Glomerular visceral epithelial cell (primary cell): ENCODE measurements at regions not wholly inside any gene's neighbourhood (a gene's known extent, or its start where the extent isn't known, plus 50 kb on each side); places are given as distances from the start of the nearest gene placed in this dataset.

Experiments
- DNase-seq: peaks from one replicate; pipeline ENCODE4 v3.0.0-alpha.2; 2016; ENCODE audit errors: extremely low spot score

DNA sequence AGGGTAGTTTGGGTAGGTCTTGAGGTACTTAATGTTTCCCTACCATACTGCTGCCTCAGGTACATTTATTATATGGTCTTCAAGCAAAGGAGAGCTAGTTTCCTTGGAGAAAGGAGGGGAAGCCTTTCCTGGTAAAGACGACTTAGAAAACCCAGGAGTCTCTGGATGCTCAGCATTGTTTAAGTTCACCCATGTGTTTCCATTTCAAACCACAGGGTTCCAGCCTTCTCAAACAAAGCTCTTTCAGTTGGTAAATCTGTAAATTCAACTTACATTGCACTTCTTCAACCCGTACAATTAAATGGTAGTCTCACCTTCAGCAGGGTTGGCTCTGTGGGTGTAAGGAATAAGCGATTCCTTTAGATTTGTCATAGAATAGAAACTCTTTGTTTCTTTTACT lies 111.9 kb upstream of the UNC5C start:
- DNase-seq = peak; percentile 9

DNA sequence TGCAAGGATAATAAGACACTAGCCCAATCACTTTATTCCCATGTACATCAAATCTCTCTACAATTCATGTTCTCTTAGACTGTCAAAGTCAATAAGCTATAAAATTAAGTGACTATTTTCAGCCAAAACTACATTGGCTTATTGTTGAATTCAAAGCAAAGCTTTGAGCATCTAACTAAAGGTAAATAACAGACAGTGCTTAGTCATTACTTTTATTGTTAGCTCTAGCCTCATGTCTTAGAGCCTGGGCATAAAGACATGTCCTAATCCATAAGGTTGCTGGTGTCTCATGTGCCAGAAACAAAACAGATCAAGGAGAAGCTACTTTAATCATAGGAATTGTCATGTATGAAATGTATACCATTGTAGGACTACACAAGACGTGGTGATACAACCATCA lies 103.1 kb upstream of the UNC5C start:
- DNase-seq = no peak

DNA sequence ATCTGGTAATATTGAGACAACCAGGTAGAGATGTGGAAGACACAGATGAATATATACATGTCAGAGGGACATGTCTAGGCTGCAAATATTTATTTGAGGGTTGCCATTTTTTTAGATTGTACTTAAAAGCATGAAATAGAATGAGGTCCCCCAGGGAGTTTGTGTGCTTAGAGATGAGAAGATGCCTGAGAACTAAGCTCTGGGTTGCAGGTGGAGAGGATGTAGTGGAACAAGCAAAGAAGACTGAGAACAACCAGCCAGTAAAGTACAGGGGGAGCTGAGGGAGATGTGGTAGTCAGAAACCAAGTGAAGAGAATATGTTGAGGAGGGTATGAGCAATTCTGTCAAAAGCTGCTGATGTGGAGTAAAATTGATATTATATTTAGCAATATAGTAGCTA lies 95.6 kb upstream of the UNC5C start:
- DNase-seq = no peak

DNA sequence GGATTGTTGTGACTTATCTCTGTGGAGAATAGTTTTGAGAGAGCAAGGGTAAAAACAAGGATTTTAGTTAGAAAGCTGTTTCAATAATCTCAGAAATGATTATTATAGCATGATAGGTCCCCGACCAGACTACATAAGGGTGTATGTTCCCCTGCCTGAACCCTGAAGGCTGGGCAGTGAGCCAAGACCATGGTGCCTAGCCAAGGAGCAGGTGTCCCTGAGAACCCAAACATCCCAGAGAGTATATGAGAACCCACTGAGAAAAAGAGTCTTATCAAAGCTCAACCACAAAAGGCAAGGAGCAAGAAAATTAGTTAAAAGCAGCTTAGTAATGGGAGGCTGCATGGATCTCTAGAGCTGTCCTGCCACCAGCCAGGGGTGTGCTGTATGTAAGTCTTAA lies 94.9 kb upstream of the UNC5C start:
- no peak for DNase-seq

DNA sequence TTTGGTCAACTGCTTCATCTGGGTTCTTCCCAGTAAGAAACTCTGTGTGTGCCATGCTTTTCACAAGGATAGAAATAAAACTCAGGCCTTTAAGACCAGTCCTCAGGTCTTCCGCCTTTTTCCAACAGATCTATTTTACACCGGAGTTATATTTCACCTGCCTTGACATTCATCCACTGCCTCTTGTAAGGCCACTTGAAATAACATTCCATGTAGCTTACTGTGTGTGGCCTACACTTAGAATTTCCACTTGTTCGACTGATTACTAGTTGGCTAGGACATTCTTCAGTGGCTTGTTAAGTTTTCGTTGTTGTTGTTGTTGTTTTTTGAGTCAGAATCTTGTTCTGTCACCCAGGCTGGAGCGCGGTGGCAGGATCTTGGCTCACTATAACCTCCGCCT lies 92.8 kb upstream of the UNC5C start:
- DNase-seq = no peak

DNA sequence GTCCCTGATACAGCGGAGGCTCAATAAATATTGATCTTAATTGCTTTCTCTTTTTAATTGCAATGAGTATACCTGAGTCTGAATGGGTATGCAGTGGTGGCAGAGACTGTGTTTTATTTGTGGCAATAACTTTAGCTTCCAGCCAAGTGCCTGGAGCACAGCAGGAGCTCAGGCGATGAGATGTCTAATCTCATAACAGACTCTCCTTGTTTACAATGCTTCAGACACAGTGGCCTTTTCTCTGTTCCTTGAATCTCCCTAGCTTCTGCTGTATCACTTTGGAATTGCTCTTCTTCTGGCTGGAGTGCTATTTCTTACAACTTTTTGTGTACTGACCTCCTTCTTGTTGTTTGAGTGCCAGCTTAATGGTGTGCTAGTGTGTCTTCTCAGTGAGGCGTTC lies 91.5 kb upstream of the UNC5C start:
- DNase-seq = no peak

DNA sequence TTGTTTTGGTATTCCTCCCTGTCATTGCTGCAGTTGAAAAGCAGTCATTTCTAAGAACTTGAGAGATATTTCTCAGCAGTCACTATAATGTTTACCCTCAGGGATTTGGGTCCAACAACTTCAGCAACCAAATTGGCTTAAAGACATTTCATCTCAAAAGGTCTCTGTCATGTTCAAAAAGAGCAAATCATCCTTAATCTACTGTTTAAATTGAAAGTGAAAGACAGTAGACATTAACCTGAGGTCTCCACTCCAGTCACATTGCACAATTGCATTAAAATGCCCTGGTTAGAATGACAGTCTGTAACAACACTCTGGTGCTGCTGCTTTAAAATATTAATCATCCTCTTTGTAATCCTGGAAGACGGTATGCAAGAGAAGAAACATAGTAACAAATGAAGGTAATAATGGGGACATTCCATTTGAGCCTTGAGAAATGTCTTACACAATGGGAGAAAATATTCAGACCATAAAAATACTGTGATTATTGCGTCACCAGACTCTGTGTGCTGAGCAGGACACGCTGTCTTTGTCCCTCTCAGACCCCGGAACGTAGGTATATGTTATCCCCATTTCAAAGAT lies 90.2 kb upstream of the UNC5C start:
- DNase-seq = peak; percentile 3

DNA sequence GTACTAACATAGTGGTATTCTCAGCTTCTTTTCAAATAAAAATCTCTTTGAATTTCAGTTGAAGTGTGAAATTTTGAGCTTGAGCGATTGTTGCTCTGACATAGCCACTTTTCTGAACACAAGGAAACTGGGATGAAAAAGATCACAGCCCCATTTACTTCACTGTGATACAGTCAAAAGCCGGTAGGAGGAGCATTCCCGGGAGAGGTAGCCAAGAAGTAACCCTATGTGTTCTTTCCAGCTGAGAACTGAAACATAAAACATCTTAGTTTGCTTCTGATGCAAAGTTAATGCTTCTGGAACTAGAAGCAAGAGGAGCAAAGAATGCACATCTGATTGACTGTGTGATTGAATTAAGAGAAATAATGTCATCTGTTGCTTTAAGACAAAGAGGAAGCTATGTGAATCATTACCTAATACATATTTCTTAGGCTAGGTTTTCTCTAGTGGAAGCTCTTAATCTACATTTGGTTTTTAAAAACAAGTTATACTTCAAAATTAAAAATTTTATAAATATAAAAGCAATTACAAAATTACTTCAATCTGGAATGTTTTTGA lies 88.3 kb upstream of the UNC5C start:
- peak; percentile 25 for DNase-seq

DNA sequence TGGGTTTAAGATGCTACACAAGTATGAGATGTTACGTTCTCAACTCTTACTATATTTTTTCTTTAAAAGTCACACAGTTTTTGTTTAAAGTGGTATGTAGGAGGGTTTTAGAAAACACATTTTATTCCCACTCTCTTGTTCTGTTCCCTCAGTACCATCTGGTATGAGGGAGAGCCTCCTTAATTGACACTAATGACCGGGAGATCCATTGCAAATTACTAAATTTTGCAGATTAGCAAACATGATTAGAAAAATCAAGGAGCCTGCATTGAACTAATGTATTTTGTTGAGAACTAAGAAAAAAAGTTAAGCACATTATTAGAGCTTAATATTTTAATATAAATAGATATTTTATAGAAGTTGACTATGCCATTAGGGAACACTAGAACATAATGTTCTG lies 87.3 kb upstream of the UNC5C start:
- DNase-seq = no peak

DNA sequence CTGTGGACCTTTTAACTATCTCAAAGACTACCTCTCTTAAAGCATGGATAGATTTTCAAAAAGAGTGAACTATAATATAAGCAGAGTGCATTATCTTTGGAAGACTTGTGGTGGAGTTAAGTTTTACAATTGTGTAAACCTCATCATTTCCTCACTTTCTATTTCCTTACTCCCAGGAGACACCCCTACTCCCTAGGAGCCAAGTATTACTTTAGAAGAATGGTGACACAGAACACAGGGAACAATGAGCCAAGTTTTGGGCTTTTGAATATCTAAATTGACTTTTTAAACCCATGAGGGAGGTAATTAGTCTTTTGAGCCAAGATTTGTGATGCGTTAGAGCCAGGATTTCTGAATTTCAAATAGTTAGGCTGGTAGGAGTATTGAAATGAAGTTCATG lies 78.9 kb upstream of the UNC5C start:
- no peak for DNase-seq

DNA sequence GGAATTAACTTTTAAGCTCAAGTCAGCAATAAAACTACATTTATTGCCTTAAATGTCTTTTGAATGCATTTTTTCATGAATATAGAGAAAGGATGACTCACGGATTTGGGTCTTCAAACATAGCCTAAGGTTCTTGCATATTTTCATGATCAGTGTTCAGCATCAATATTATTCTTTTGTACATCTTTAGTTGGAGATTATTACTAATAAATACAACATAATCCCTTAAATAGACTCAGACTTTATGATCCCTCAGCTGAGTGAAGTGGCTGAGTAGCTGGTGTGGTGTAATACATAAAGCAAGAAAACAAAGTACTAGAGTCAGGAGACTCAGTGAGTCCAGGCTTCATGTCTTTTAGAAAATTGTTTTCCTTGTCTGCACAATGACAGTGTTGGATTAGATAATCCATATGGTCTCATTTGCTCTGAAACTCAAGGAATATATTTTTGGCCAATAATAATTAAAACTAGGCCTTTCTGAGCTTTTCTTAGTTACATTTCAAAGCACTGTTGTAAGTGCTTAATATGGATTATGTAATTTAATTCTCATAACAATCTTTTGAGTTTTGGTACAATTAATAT lies 78.3 kb upstream of the UNC5C start:
- DNase-seq = no peak

DNA sequence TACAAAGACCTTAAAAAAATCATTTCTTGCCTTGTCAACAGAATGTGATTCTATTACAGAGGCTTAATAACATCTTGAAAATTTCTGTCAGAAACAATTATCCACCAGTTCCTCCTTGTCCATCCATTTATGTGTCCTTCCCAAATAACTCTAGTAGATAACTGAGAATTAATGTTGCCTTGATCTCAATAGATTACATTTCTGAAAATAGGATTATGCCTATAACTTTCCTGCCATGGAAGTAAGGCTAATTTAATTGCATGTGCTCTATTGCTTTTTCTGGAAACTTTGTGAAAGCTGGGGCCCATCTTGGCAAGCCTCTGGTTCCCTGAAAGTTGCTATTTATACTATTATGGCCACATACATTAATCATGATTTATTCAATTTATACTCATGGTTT lies 76.2 kb upstream of the UNC5C start:
- DNase-seq = no peak

DNA sequence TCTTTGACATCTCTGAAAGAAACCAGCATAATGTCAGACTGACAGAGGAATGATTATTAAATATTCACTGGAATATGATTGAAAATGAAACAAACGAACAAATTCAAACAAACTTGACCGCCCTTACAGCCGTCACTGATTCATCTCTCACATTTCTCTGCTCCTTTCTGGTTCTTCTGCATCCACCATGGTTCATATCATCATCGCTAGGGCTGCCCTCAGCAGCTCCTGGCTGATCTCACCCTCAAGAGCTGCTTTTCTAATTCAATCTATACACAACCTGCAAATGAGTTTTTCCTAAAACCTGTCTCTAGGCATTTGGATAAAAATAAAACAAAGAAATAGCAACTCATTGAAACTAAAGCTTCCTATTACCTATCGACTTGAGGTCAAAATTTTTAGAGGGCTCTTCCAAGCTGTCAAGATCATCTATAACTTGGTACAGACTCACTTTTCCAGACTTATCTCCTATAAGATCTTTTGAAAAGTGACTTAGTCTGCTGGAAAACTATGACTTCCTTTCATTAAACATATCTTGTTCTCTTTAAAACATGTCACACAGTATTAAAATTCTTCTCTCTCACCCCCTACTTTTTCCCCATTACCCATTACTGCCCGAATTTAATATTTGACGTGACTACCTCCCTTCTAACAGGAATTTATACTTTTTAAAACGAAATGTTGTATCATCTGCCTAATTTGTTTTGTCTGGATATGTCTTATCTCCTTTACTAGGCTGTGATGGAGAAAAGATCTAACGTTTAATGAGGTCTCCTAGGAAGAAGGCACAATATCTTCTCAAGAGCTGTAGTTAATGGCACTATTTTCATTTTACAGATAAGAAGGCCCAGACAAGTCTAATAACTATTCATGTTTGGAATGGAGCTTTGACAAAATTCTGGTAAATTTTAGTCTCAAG lies 71.0 kb upstream of the UNC5C start:
- DNase-seq = no peak

DNA sequence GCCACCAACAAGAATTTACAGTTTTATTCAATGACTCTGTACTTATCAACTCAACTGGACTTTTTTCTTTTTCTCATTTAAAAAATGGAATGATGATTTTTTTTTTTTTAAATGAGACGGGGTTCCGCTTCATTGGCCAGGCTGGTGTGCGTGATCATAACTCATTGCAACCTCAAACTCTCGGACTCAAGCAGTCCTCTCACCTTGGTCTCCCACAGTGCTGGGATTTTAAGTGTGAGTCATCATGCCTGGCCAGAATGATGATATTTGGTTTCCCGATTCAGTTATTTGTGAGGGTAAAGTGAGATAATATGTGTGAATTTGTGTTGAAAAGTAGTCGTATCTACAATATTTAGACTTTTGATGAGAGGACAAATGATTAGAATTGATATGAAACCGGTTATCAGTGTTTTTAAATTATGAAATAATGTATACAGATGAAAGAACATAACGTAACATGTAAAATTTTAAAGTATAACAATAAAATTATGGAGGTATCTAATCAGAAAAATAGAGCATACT lies 66.0 kb upstream of the UNC5C start:
- peak; percentile 38 for DNase-seq

DNA sequence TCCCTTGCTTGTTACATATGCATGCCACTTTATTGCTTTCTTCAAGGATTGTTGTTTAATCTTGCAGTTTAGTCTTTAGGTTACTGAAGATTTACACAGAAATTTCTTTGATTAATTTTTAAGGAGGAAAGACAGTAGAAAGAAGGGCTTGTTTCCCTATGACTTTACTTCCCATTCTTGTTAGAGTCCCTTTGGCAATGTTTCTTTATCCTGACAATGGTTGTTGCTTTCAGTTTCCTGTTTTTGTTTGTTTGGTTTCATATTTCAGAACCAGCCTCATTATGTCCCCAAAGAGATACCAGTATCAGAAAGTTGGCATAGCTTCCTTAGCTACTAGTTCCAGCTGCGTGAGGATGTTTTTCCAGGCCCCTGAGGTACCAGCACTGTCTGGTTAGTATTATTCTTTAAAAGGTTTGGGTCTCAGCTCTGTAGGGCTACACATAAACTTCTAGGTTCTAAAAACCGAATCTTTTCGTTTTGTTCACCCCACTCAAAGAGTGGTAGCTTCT lies 61.3 kb upstream of the UNC5C start:
- no peak for DNase-seq

DNA sequence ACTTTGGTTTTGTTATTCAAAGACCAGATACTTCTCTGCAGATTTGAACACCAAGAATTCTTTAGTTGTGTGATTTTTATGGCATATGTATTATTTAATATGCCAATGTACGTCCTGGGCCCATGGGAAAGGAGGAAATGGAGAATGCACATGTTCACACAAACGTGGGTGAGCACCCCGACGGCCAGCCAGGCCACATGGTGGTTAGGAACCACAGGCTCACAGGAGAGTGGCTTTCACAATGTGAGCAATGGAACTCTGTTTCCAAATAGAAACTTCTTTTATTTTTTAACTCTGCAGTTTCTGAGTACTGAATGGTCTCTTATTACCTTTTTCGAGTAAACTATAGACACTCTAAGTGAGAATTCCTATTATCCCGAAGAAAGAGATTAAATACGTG lies 58.0 kb upstream of the UNC5C start:
- DNase-seq = no peak

DNA sequence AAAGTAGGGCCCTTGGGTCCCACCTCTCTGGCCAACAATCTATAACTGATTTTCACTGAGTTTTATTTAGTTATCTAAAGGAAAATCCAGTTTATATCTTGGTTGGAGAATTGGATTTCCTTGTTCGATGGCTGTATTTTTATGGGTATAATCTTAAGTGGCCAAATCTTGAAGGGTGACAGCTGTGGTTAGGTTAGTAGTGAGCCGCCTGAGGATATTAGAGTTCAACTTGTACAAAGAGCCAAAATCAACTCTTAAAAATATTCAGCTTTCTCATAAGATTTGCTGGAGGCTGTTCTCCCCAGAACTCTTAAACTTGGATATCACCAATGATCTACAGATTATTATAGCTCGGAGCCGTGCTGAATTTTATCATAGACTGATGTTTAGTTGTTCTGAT lies 54.6 kb upstream of the UNC5C start:
- DNase-seq = no peak

DNA sequence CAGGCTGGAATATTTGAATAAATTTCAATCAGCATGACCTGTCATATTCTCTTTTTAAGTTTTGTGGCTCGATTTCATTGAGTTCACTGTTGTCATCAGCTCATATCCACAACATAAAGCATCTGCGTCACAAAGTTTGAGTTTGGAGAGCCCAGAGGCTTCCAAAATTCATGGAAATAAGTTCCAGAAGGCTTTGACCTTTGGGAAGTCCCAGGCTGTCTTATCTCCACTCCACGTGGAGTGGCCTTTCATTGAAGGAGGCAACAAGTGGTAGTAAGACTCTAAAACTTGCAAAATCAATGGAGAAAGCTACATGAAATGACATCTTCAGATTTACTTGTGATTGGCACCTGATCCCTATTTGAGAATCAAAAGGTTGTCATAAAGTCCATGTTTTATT lies 54.1 kb upstream of the UNC5C start:
- no peak for DNase-seq

DNA sequence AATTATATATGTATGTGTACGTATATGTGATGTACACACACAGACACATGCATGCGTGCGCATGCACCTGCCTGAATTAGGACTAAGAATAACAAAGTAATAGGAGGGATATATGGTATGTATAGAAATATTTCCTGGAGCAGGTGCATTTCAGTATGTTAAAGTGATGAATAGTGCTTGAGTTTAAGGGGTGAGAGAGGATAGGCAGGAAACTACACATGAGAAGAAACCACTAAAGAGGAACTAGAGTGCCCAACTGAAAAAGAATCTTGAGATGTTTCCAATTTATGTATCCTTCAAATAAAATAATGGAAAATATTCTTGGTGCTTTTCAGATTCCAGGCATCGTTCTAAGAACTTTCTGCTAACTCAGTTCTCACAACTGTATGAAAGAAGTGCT lies 52.6 kb upstream of the UNC5C start:
- DNase-seq = no peak

DNA sequence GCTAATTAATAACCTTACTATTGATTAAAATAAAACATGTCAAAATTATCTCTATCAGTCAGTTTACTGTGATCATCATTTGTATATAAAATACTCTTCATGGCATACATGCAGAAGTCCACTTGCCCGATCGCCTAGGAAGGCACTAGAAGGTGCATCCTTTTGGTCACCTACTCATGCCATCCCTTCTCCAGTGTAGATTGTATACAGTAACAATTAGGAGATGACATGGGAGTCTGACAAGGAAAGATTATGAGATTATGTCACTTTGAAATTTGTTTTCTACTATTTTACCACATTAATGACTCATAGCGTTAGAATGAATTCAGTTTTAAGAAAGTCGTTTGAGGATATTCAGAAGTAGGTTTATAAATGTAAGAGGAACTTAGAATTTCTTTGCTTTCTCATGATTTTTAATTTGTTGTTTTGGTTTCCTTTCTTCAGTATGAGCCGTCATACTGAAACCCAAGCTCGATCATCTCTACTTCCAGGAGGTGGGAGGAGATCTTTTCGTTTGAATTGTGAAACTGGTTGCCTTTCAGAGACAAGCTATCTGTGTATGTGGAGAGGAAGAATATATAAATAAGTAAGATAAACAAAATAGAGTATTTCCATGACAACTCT lies 51.1 kb upstream of the UNC5C start:
- no peak for DNase-seq
